IMR-90 (cell line): ENCODE measurements at regions not wholly inside any gene's neighbourhood (a gene's known extent, or its start where the extent isn't known, plus 50 kb on each side); places are given as distances from the start of the nearest gene placed in this dataset.

Source experiments
- ATAC-seq: fragments of 200-7000 bp; cut with Tn5 transposase; 2 replicates; pipeline ENCODE4 v1.9.1; 2020; ENCODE audit warnings: low read depth, mild to moderate bottlenecking, moderate library complexity
- BruUV-seq: library from RNA; stranded (reverse); fragments of 400-500 nt; replicated peaks from 2 replicates; lab custom pipeline; 2021; lab: Mats Ljungman, UMichigan
- CTCF ChIA-PET: fragments of 300-600 bp; formaldehyde crosslinking; extraction: SDS; loops from one replicate; lab custom pipeline; 2021; ENCODE audit warnings: antibody characterized with exemption; lab: Yijun Ruan, JAX
- POLR2A ChIA-PET: fragments of 300-600 bp; sonication (Branson Sonifier 250); formaldehyde crosslinking; loops from one replicate; lab custom pipeline; 2022; ENCODE audit warnings: antibody characterized with exemption; ENCODE audit not compliant: unreplicated experiment; lab: Charles Lee
- DNase-seq: peaks from one replicate; pipeline ENCODE4 v3.0.0; 2013
- H2AFZ ChIP-seq: replicated peaks from 2 replicates; pipeline ENCODE3; 2013; ENCODE audit warnings: low read length, mild to moderate bottlenecking; ENCODE audit not compliant: poor library complexity
- H2AK5ac ChIP-seq: 2 replicates; pipeline ENCODE4 v1.6.1; 2013; ENCODE audit warnings: low read depth, low read length, inconsistent platforms
- H2AK9ac ChIP-seq: replicated peaks from 2 replicates; pipeline ENCODE3; 2013; ENCODE audit warnings: mild to moderate bottlenecking, low read depth, low read length, moderate library complexity; ENCODE audit not compliant: poor library complexity
- H2BK120ac ChIP-seq: 2 replicates; pipeline ENCODE4 v1.6.1; 2013; ENCODE audit warnings: low read depth, low read length, inconsistent platforms
- H2BK15ac ChIP-seq: 3 replicates; pipeline ENCODE4 v1.6.1; 2013; ENCODE audit warnings: low read depth, low read length, inconsistent platforms
- H2BK20ac ChIP-seq: 2 replicates; pipeline ENCODE4 v1.6.1; 2013; ENCODE audit warnings: low read depth, mild to moderate bottlenecking, inconsistent platforms, low read length, moderate library complexity
- H2BK5ac ChIP-seq: 2 replicates; pipeline ENCODE4 v1.6.1; 2013; ENCODE audit warnings: mild to moderate bottlenecking, low read depth, low read length, inconsistent platforms; ENCODE audit not compliant: poor library complexity, severe bottlenecking
- H3K14ac ChIP-seq: replicated peaks from 2 replicates; pipeline ENCODE4 v1.6.1; 2013; ENCODE audit warnings: low read depth, low read length, inconsistent platforms
- H3K18ac ChIP-seq: 2 replicates; pipeline ENCODE4 v1.6.1; 2013; ENCODE audit warnings: low read depth, low read length, control low read depth
- H3K23ac ChIP-seq: 2 replicates; pipeline ENCODE4 v1.6.1; 2013; ENCODE audit warnings: low read depth, low read length, inconsistent platforms
- H3K27ac ChIP-seq: 2 replicates; pipeline ENCODE4 v1.5.1; 2013; ENCODE audit warnings: mild to moderate bottlenecking, control low read depth, low read length; ENCODE audit not compliant: insufficient read depth
- H3K27me3 ChIP-seq: 2 replicates; pipeline ENCODE4 v1.6.1; 2013; ENCODE audit warnings: low read length; ENCODE audit not compliant: control insufficient read depth, insufficient read depth
- H3K36me3 ChIP-seq: 2 replicates; pipeline ENCODE4 v1.6.1; 2013; ENCODE audit warnings: low read length, mixed read lengths; ENCODE audit not compliant: control insufficient read depth, insufficient read depth
- H3K4ac ChIP-seq: 2 replicates; pipeline ENCODE4 v1.6.1; 2013; ENCODE audit warnings: low read depth, low read length, inconsistent platforms
- H3K4me1 ChIP-seq: 2 replicates; pipeline ENCODE4 v1.6.1; 2013; ENCODE audit warnings: low read length, mixed read lengths; ENCODE audit not compliant: control insufficient read depth, insufficient read depth
- H3K4me2 ChIP-seq: 2 replicates; pipeline ENCODE4 v1.6.1; 2013; ENCODE audit warnings: low read depth, mild to moderate bottlenecking, control low read depth, low read length, moderate library complexity
- H3K4me3 ChIP-seq: 2 replicates; pipeline ENCODE4 v1.5.1; 2013; ENCODE audit warnings: low read depth, mild to moderate bottlenecking, control low read depth, low read length, moderate library complexity; ENCODE audit not compliant: insufficient read depth
- H3K56ac ChIP-seq: 2 replicates; pipeline ENCODE4 v1.6.1; 2013; ENCODE audit warnings: low read length, inconsistent platforms; ENCODE audit not compliant: insufficient read depth; ENCODE audit errors: extremely low read depth
- H3K79me1 ChIP-seq, 2 experiments: 2 replicates each; pipeline ENCODE4 v1.6.1; 2013; ENCODE audit warnings: low read length in 2 of 2, inconsistent platforms in 1 of 2, low read depth in 1 of 2
- H3K9ac ChIP-seq: 2 replicates; pipeline ENCODE4 v1.6.1; 2013; ENCODE audit warnings: low read depth, low read length, control low read depth
- H3K9me1 ChIP-seq: 2 replicates; pipeline ENCODE4 v1.6.1; 2013; ENCODE audit warnings: low read length, inconsistent platforms; ENCODE audit not compliant: insufficient read depth
- H3K9me3 ChIP-seq: 2 replicates; pipeline ENCODE4 v1.6.1; 2013; ENCODE audit warnings: low read length; ENCODE audit not compliant: control insufficient read depth, insufficient read depth
- H4K20me1 ChIP-seq: 2 replicates; pipeline ENCODE4 v1.6.1; 2013; ENCODE audit warnings: low read length, inconsistent platforms; ENCODE audit not compliant: insufficient read depth
- H4K5ac ChIP-seq: 2 replicates; pipeline ENCODE4 v1.6.1; 2013; ENCODE audit warnings: mild to moderate bottlenecking, low read depth, low read length, control low read depth
- H4K8ac ChIP-seq, 2 experiments: 2 replicates each; pipeline ENCODE4 v1.6.1; 2013; ENCODE audit warnings: low read depth in 2 of 2, low read length in 2 of 2, control low read depth in 1 of 2, inconsistent platforms in 1 of 2
- H4K91ac ChIP-seq: 2 replicates; pipeline ENCODE4 v1.6.1; 2013; ENCODE audit warnings: low read depth, low read length, inconsistent platforms; ENCODE audit not compliant: insufficient read depth
- NFE2L2 ChIP-seq: fragments of 150-350 bp; IDR thresholded peaks from 2 replicates; pipeline ENCODE4 v1.6.1; 2016; ENCODE audit warnings: low read depth, mild to moderate bottlenecking, low read length
- WGBS, 2 experiments: methylation state at CpG; one replicate each; pipeline versions ENCODE4 v1.1.5 to v1.1.7; 2013; ENCODE audit warnings: missing lambda C conversion rate in 2 of 2; ENCODE audit not compliant: insufficient read length in 1 of 2; ENCODE audit errors: extremely low coverage in 2 of 2; 5-methylcytosine and 5-hydroxymethylcytosine counted together
- dilution Hi-C: fragments of 300-500 bp; cut with HindIII; formaldehyde crosslinking; loops from one replicate; pipeline ENCODE4 v1.14.3; 2018; ENCODE audit warnings: low sequenced_read_pairs; ENCODE audit not compliant: unreplicated experiment
- in situ Hi-C: fragments of 300-500 bp; cut with MboI; formaldehyde crosslinking; loops from 3 replicates; pipeline ENCODE4 v1.14.3; 2019; ENCODE audit warnings: low sequenced_read_pairs, inconsistent platforms, mixed read lengths
- intact Hi-C: fragments of 100-400 bp; cut with micrococcal nuclease; formaldehyde crosslinking; loops from 2 replicates; pipeline ENCODE4 v1.10.0; 2022

DNA sequence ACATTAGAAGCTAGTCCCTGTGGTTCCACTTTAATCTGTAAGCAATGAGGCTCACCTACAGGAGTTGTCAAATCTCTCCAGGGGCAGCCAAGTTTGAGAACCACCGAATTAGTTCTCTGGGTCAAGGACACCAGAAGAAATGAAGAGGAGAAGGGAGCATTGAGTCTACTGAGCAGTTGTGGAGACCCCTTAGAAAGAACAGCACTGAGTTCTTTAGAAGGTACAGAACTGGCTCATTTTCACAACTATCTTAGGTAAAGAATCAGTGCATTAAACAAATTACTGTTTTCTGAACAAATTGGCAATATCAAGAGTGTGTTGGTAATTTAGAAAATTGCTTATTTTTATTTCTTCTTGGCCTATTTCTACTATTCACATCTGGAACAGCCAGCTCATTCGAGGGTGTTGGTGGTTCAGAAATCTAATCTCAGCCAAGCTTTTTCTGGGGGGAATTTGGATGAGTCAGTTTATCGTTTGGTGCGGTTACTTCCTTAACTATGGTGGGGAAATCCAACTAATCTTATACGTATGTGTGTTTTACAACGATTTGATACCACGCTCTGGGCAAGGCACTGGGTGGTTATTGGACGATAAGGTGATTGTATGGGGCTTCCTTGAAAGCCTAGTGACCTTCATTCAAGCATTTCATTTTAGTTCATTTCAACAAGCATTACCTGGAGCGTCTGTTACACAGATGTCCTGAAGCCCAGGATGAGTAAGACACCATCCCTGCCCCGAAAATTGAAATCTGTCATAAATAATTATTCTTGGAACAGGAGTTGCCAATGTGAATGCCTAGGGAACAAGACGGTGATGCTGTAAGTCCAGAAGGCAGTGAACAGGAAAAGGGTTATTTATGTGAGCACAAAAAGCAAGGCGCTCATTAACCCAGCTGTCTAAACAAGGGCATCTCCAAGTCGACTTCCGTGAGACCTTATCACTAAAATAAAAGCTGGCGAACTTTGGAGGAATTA lies 52.0 kb upstream of the TMPRSS2 start:
- Histone ChIP-seq H2AK9ac (no peak overlapping the region), H3K23ac (no peak overlapping the region), H4K5ac (no peak overlapping the region), H2AFZ (no peak overlapping the region), H3K18ac (no peak overlapping the region), H2BK120ac (no peak overlapping the region), H3K4me3 (no peak overlapping the region), H2AK5ac (no peak overlapping the region), H3K79me1 (no peaks in the 10 kb centered on the region), H2BK15ac (no peak overlapping the region), H4K8ac (no peak overlapping the region), H2BK20ac (no peak overlapping the region), H3K36me3 (no peaks in the 10 kb centered on the region), H3K14ac (no peak overlapping the region), H3K4me1 (no peaks in the 10 kb centered on the region), H3K9me3 (no peaks in the 10 kb centered on the region), H4K91ac (no peak overlapping the region), H3K27ac (no peak overlapping the region), H2BK5ac (no peak overlapping the region), H3K9ac (no peak overlapping the region), H3K27me3 (peaks cover 16% of the 10 kb centered on the region), H4K20me1 (no peaks in the 10 kb centered on the region), H3K56ac (no peak overlapping the region), H3K9me1 (no peaks in the 10 kb centered on the region), H3K4ac (no peak overlapping the region), H3K4me2 (no peak overlapping the region)
- in situ Hi-C loops (no loop called here), intact Hi-C loops (no loop called here), dilution Hi-C loops (no loop called here)
- no peak for TF ChIP-seq NFE2L2
- WGBS, 2 experiments = 49% methylated on average over 3 of the region's 15 CpGs; no CpG with 5 or more reads in 1 of the 2 experiments
- CTCF ChIA-PET = no interaction called here
- no peak for ATAC-seq
- POLR2A ChIA-PET = no interaction called here
- no TSS peak for BruUV-seq
- DNase-seq = no peak
